GM12865 (cell line): ENCODE measurements at regions not wholly inside any gene's neighbourhood (a gene's known extent, or its start where the extent isn't known, plus 50 kb on each side); places are given as distances from the start of the nearest gene placed in this dataset.
"Not testable (repeated sequence)": the region's sequence is repeated elsewhere in the genome, so short reads cannot be mapped to it uniquely, and the experiment has no call there.

ENCODE experiments used
- DNase-seq: peaks from one replicate; pipeline ENCODE4 v3.0.0; 2010; ENCODE audit warnings: low read depth
- H3K4me3 ChIP-seq: 2 replicates; pipeline ENCODE4 v1.5.1; 2011; ENCODE audit warnings: mild to moderate bottlenecking, low read depth, low read length, control low read depth
- CTCF ChIP-seq: IDR thresholded peaks from 2 replicates; pipeline ENCODE4 v1.5.1; 2011; ENCODE audit warnings: low read length, control low read depth, low read depth, inconsistent platforms; ENCODE audit not compliant: insufficient read depth; ENCODE audit errors: missing control alignments

- peak; percentile 75 for TF ChIP-seq CTCF
- no peak overlapping the region for H3K4me3 ChIP-seq
- DNase-seq, result peak; percentile 63
Observed at GRCh38 chr5:63401436-63402046, 560.7 kb downstream of the HTR1A start.

GRCh38 chr5:63400079-63400478 lies 562.2 kb downstream of the HTR1A start:
- no peak for DNase-seq
- no peak overlapping the region for H3K4me3 ChIP-seq
- TF ChIP-seq CTCF, result no peak

GRCh38 chr5:63398346-63398745 lies 563.9 kb downstream of the HTR1A start:
- no peak for DNase-seq
- no peak for TF ChIP-seq CTCF
- H3K4me3 ChIP-seq, result no peak overlapping the region

- not testable (repeated sequence) for DNase-seq, H3K4me3 ChIP-seq
Observed at GRCh38 chr5:63388188-63388587, 574.1 kb downstream of the HTR1A start.

- no peak for DNase-seq
- no peak overlapping the region for H3K4me3 ChIP-seq
- TF ChIP-seq CTCF, result no peak
Observed at GRCh38 chr5:63375851-63376250, 586.4 kb downstream of the HTR1A start.

GRCh38 chr5:63374085-63374484 lies 588.2 kb downstream of the HTR1A start:
- no peak for TF ChIP-seq CTCF
- no peak overlapping the region for H3K4me3 ChIP-seq
- no peak for DNase-seq

GRCh38 chr5:63351164-63351563 lies 611.1 kb downstream of the HTR1A start:
- H3K4me3 ChIP-seq, result no peak overlapping the region
- TF ChIP-seq CTCF, result no peak
- no peak for DNase-seq

GRCh38 chr5:63346451-63346850 lies 615.8 kb downstream of the HTR1A start:
- no peak overlapping the region for H3K4me3 ChIP-seq
- TF ChIP-seq CTCF, result no peak
- DNase-seq, result no peak
